LNCaP clone FGC (cell line): ENCODE measurements at regions not wholly inside any gene's neighbourhood (a gene's known extent, or its start where the extent isn't known, plus 50 kb on each side); places are given as distances from the start of the nearest gene placed in this dataset.

Experiments used
- DNase-seq: peaks from one replicate; pipeline ENCODE4 v3.0.0-alpha.2; 2011; ENCODE audit warnings: low read depth
- H3K4me3 ChIP-seq: 2 replicates; pipeline ENCODE4 v1.5.1; 2011; ENCODE audit warnings: mild to moderate bottlenecking, low read depth, low read length, control low read depth
- CTCF ChIP-seq: IDR thresholded peaks from 2 replicates; pipeline ENCODE4 v1.5.1; 2012; ENCODE audit warnings: mild to moderate bottlenecking; ENCODE audit not compliant: control insufficient read depth, insufficient read depth; ENCODE audit errors: extremely low read depth

- no peak for TF ChIP-seq CTCF
- no peak for DNase-seq
- no peak overlapping the region for H3K4me3 ChIP-seq
Measured at GRCh38 chr5:153014194-153014593, 476.3 kb upstream of the GRIA1 start.

- no peak overlapping the region for H3K4me3 ChIP-seq
- TF ChIP-seq CTCF, result no peak
- DNase-seq, result no peak
Measured at GRCh38 chr5:153018121-153018520, 472.3 kb upstream of the GRIA1 start.

GRCh38 chr5:153030755-153031725 lies 459.4 kb upstream of the GRIA1 start:
- no peak for DNase-seq
- no peak for TF ChIP-seq CTCF
- no peak overlapping the region for H3K4me3 ChIP-seq

- no peak for DNase-seq
- no peak for TF ChIP-seq CTCF
- no peak overlapping the region for H3K4me3 ChIP-seq
Measured at GRCh38 chr5:153039501-153039900, 451.0 kb upstream of the GRIA1 start.

GRCh38 chr5:153043886-153044285 lies 446.6 kb upstream of the GRIA1 start:
- no peak overlapping the region for H3K4me3 ChIP-seq
- no peak for DNase-seq
- TF ChIP-seq CTCF, result no peak

- no peak for DNase-seq
- H3K4me3 ChIP-seq, result no peak overlapping the region
- no peak for TF ChIP-seq CTCF
Measured at GRCh38 chr5:153050496-153051179, 439.8 kb upstream of the GRIA1 start.
